ENCODE measurements at regions not wholly inside any gene's neighbourhood (a gene's known extent, or its start where the extent isn't known, plus 50 kb on each side); places are given as distances from the start of the nearest gene placed in this dataset.

- Histone ChIP-seq H3K4me3 (replicated peaks in 1 of 3; ENCODE audit: insufficient read depth in 1 of 3, low read depth in 1 of 3, low read length in 3 of 3) (no peak overlapping the region), H3K36me3 (ENCODE audit: control insufficient read depth in 2 of 2, extremely low read depth in 1 of 2, insufficient read depth in 2 of 2, low read length in 2 of 2) (no peaks in the 10 kb centered on the region), H3K9me3 (replicated peaks; ENCODE audit: control insufficient read depth, insufficient read depth, low read length) (no peaks in the 10 kb centered on the region), H3K9me1 (replicated peaks; ENCODE audit: control insufficient read depth, extremely low read depth, insufficient read depth, low read length) (no peaks in the 10 kb centered on the region), H3K79me2 (ENCODE audit: control insufficient read depth, insufficient read depth, low read length) (no peaks in the 10 kb centered on the region), H3K27ac (ENCODE audit: insufficient read depth, low read depth, low read length) (no peak overlapping the region), H3K4me1 (ENCODE audit: control insufficient read depth, extremely low read depth, insufficient read depth, low read length) (no peaks in the 10 kb centered on the region), H4K20me1 (replicated peaks; ENCODE audit: control insufficient read depth, extremely low read depth, insufficient read depth, low read length) (no peaks in the 10 kb centered on the region), H3K9ac (replicated peaks; ENCODE audit: extremely low read depth, insufficient read depth, low read length) (no peak overlapping the region), H3K27me3 (ENCODE audit: control insufficient read depth in 2 of 2, insufficient read depth in 2 of 2, low read length in 2 of 2) (no peaks in the 10 kb centered on the region), H2AFZ (ENCODE audit: low read depth, low read length) (no peak overlapping the region), H3K4me2 (ENCODE audit: insufficient read depth, low read length) (no peak overlapping the region)
- BruUV-seq (replicated peaks), result no TSS peak
- POLR2A ChIA-PET, result no interaction called here
- intact Hi-C loops (cut with micrococcal nuclease), result no loop called here
- no peak for DNase-seq (ENCODE audit: low read depth, low spot score)
- TF ChIP-seq CTCF (IDR thresholded peaks at IDR 0.05; ENCODE audit: extremely low read depth in 1 of 2, insufficient read depth in 1 of 2, low read depth in 1 of 2, low read length in 2 of 2) (no peak), EZH2 (IDR thresholded peaks at IDR 0.05; ENCODE audit: borderline replicate concordance, low read depth, low read length, severe bottlenecking) (no peak), JUN (IDR thresholded peaks at IDR 0.05; ENCODE audit: borderline replicate concordance, insufficient read depth, insufficient read length, low read depth) (no peak), FOS (IDR thresholded peaks at IDR 0.05; ENCODE audit: borderline replicate concordance, insufficient read depth, low read length) (no peak), MAX (IDR thresholded peaks at IDR 0.05; ENCODE audit: insufficient read depth, insufficient read length) (no peak), GATA2 (IDR thresholded peaks at IDR 0.05; ENCODE audit: insufficient read depth, insufficient read length, low read depth, low read length) (no peak), MYC (IDR thresholded peaks at IDR 0.05; ENCODE audit: low read depth, low read length) (no peak)
- CTCF ChIA-PET, result interaction anchor here (0.8 to 2.0 kb wide), 3 partner anchors 12 to 134 kb away, joined by 4 to 9 read pairs (median 5); no protein-coding TSS in a partner anchor
- dilution Hi-C loops (cut with MboI; ENCODE audit: extremely low pct_ligation_motif_present, low sequenced_read_pairs), result no loop called here
- FAIRE-seq, result no peak
Measured at GRCh38 chr1:110752941-110753725, 78.4 kb upstream of the KCNA3 start.

All from endothelial cell of umbilical vein (primary cell).